GM12875 (cell line): ENCODE measurements at regions not wholly inside any gene's neighbourhood (a gene's known extent, or its start where the extent isn't known, plus 50 kb on each side); places are given as distances from the start of the nearest gene placed in this dataset.

Experiments
- H3K4me3 ChIP-seq: one replicate; pipeline ENCODE4 v1.5.1; 2011; ENCODE audit warnings: low read depth, low read length, control low read depth
- CTCF ChIP-seq: IDR thresholded peaks from 2 replicates; pipeline ENCODE4 v1.5.1; 2011; ENCODE audit warnings: low read depth, mild to moderate bottlenecking, control low read depth, inconsistent platforms, low read length, moderate library complexity, borderline replicate concordance; ENCODE audit not compliant: insufficient read depth

- TF ChIP-seq CTCF, result no peak
- no peak overlapping the region for H3K4me3 ChIP-seq
Measured at GRCh38 chr10:44466236-44466635, 81.3 kb upstream of the CXCL12 start.

- no peak for TF ChIP-seq CTCF
- H3K4me3 ChIP-seq, result no peak overlapping the region
Measured at GRCh38 chr10:44467090-44467489, 82.2 kb upstream of the CXCL12 start.

- no peak for TF ChIP-seq CTCF
- H3K4me3 ChIP-seq, result no peak overlapping the region
Measured at GRCh38 chr10:44467900-44468299, 83.0 kb upstream of the CXCL12 start.

- no peak overlapping the region for H3K4me3 ChIP-seq
- TF ChIP-seq CTCF, result no peak
Measured at GRCh38 chr10:44468525-44468924, 83.6 kb upstream of the CXCL12 start.

- H3K4me3 ChIP-seq, result no peak overlapping the region
- no peak for TF ChIP-seq CTCF
Measured at GRCh38 chr10:44468965-44469364, 84.1 kb upstream of the CXCL12 start.

- no peak for TF ChIP-seq CTCF
- no peak overlapping the region for H3K4me3 ChIP-seq
Measured at GRCh38 chr10:44470784-44471183, 85.9 kb upstream of the CXCL12 start.

GRCh38 chr10:44471410-44471809 is 86.5 kb upstream of the CXCL12 start:
- no peak for TF ChIP-seq CTCF
- H3K4me3 ChIP-seq, result no peak overlapping the region
